Stimulated activated CD8-positive, alpha-beta memory T cell treated with anti-CD3 and anti-CD28 coated beads, Interleukin-7, amount 100 ng/mL, for 4 hours (primary cell): ENCODE measurements at regions not wholly inside any gene's neighbourhood (a gene's known extent, or its start where the extent isn't known, plus 50 kb on each side); places are given as distances from the start of the nearest gene placed in this dataset.

Experiments
- DNase-seq, 2 donors: peaks; one replicate each; pipeline ENCODE4 v3.0.0-alpha.2; 2020; ENCODE audit warnings: low read depth in 2 of 2

DNA sequence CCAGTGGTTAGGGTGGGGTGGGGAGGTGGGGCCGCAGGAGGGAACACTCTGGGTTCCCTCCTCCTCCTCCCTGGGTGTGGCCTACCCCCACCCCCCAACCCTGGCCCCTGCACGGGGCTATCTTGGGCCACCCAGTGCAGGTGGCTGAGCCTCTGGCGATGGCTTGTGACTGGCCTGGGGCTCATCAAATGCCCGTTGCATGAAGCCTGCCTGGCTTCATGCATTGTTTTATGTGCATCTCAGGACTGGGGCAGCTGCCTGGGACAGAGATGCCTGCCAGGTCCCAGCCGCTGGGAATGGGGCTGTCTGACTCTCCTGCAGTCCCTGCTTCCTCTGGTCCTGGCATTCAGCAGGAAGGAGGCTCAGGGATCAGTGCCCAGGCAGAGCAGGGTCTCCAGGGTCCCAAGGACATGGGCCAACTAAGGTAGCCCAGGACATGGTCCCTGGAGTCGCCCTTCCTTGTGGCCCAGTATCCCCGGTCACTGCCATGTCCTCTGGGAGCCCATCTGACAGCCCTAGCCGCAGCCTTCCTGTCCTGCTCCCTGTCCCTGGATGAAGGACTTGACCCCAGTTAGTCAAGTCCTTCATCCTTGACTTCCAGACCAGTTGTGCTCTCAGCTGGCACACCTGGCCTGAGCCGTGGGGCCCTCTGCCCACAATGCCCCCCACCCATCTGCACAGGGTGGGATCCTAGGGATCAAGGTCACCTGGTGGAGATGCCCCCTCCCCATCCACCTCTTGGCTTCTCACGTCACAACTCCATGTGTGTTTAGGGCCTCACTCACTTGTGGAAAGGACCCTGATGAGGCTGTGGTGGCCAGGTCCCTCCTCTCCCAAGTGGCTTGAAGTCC lies 112.1 kb upstream of the FGF3 start:
- no peak for DNase-seq

DNA sequence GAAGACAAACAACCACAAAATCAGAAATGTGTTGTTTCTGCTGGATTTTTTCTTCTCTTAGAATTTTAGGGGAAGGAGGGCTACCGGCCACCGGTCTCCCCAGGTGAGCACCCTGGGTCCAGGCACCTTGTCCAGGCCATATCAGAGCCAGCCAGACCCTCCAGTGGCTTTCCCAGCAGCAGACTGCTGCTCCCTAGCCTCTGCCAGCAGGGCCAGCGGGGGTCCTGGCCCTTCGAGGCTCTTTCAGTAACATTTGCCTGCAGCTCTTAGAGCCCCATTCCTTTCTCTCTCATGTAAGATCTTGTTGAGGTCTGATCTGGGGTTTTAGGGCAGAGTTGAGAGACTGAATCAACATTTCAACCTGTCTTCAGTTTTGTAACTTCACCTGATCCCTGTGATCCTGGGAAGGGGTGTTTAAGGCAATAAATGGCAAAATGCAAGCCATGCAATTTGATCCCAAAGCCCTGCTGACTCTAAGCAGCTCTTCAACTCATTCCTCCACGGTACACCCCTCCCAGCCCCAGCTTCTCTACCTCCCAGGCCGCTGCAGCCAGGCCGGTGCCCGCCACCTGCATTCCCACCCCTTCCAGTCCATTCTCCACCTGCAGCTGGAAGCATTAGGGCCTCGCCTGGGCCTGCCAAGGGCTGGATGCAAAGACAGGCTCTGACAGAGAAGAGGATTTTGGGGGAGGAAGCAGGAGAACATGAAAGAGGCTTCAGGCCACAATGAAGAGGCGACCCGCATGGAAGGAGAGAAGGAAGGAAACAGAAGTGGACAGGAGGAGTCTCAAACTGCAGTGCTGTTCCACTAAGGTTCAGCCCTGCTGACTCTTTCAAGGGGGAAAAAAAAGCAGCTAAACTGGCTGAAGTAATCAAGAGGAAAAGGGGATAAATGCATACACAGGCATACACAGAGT lies 113.0 kb upstream of the FGF3 start:
- no peak for DNase-seq

- no peak for DNase-seq
These were observed 115.8 kb upstream of the FGF3 start for GRCh38 chr11:69934861-69935494.

DNA sequence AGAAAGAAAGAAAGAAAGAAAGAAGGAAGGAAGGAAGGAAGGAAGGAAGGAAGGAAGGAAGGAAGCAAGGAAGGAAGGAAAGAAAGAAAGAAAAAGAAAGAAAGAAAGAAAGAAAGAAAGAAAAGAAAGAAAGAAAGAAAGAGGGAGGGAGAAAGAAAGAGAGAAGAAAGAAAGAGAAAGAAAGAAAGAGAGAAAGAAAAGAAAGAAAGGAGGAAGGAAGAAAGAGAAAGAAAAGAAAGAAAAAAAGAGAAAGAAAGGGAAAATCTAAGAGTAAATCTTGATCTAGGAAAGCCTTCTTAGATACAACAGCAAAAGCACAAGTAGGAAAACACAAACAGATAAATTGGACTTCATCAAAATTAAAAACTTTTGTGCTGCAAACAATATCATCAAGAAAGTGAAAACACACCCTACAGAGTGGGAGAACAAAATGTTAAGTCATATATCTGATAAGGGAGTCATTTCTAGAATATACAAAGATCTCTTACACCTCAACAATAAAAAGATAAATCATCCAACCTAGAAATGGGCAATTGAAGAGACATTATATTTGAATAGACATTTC lies 116.8 kb upstream of the FGF3 start:
- DNase-seq = no peak

- DNase-seq = no peak
These were observed 117.6 kb upstream of the FGF3 start for GRCh38 chr11:69936771-69937170.

DNA sequence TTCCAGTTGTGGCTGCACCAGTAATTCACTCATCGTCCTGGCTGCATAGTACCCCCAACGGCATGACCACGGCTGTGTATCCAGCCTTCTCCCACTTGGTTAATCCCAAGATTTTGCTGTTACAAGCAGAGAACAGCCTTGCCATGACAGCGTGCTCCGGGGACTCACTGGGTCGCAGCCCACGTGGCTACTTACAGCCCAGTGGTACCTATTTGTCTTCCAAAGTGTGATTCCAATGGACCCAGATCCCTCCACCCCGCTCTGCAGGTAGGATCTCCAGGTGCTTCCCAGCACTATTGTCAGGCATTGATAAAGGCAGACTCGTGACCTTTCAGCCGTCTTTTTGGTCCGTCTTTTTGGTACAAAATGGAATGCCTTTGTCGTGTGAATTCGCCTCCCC lies 119.0 kb upstream of the FGF3 start:
- DNase-seq = no peak

DNA sequence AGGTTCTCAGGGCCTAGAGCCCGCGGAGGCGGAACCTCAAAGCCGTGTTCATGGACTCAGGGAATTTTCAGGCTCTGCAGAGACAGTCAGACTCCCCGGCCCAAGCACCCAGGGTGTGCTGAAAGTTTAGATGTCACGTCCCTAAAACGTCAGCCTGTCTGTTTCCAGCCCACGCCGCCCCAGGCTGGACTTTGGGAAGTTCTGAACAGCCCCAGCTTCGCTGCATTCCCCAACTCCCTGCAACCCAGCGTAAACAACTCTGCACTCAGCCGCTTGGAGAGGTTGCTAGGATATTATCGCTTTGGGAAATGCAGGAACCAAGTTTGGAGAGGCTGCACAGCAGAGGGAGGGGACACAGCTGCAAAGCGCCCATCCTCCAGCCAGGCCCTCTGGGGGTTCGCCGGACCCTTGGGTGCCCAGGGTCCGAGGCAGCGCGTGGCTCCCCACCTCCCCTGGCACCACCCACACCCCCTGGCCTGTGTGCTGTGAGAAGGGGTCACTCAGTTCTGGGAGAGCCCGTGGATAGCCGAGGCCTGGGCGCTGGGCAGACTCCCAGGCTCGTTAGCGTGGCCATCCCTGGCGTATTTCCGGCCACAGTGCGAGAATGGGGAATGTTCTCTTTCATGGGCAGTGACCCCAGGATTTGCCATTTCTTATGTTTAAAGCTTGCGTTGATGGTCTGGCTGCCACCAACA lies 120.5 kb upstream of the FGF3 start:
- no peak for DNase-seq

GRCh38 chr11:69940246-69940610 lies 121.0 kb upstream of the FGF3 start:
- DNase-seq = no peak

- DNase-seq = no peak
These were observed 122.5 kb upstream of the FGF3 start for GRCh38 chr11:69941546-69942332.

DNA sequence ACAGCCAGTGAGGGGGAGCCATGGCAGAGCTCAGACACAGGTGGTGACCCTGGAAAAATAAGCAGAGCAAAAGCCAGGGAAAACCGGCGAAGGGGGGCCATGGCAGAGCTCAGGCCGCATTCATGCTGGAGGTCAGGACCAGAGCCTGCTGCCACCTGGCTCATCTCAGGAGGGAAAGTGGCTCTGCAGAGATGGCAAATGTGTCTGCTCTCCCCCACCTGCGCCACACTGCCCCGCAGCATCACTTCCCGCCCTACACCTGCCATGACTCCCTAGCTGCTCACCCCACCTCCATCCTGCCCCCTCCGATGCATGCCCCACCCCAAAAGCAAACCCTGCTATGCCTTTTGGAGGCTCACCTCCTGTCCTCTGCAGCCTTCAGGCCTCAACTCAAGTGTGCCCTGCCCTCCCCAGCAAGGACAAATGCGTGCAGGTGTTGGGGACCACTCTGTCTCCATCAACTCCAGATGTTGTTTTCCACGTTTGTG lies 123.2 kb upstream of the FGF3 start:
- DNase-seq = no peak

DNA sequence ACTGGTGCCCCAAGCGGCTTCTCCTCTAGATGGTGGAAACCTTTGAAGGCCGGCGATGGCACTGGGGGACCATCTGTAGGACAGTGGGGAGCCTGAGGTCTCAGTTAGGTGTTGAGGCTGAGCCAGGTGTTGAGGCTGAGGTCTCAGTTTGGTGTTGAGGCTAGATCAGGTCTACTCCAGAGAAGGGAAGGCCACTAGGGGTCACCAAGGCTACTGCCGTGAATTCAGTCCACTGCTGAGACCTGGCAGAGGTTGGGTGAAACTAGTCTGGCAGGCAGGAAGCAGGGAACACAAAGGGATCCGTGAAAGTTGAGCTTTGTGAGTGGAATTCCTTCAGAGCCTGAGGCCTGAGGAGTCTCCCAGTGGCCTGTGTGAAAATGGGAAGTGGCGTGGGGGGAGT lies 123.8 kb upstream of the FGF3 start:
- no peak for DNase-seq

- DNase-seq = no peak
These were observed 124.3 kb upstream of the FGF3 start for GRCh38 chr11:69943506-69943905.

- DNase-seq = no peak
These were observed 125.1 kb upstream of the FGF3 start for GRCh38 chr11:69944146-69944795.

GRCh38 chr11:69945157-69945556 lies 125.9 kb upstream of the FGF3 start:
- DNase-seq = no peak

DNA sequence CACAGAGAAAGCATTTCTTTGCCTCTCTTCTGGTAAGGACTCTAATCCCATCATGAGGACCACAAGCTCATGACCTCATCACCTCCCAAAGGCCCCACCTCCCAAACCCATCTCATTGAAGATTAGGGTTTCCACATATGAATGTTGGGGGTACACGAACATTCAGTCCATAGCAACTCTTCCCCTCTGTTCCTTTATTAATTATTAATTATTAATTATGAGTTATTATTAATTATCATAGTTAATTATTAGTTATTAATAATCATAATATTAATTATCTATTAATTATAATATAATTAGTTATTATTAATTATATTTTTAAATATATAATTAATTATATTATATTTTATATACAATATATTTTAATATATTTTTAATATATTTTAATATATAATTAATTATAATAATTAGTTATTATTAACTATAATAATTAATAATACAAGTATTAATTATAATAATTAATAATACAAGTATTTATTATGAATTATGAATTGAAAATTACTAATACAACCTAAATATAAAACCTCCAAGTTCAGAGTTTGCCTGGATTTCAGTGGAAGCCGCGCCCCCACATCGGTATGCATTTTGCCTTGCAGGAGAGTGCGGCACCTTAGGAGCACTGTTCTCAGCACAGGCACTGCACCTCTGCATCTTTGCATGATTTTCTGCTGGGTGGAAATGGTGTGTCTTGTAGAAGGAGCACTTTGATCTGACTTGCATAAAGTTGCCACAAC lies 128.0 kb upstream of the FGF3 start:
- no peak for DNase-seq

- DNase-seq = no peak
These were observed 128.6 kb upstream of the FGF3 start for GRCh38 chr11:69947793-69948255.

GRCh38 chr11:69948256-69949141 lies 129.3 kb upstream of the FGF3 start:
- no peak for DNase-seq

- DNase-seq = no peak
These were observed 128.8 kb upstream of the ANO1 start for GRCh38 chr11:69949327-69949726.
